ENCODE measurements at regions not wholly inside any gene's neighbourhood (a gene's known extent, or its start where the extent isn't known, plus 50 kb on each side); places are given as distances from the start of the nearest gene placed in this dataset.
"Not testable (repeated sequence)": the region's sequence is repeated elsewhere in the genome, so short reads cannot be mapped to it uniquely, and the experiment has no call there.

GRCh38 chr1:117301901-117302300 is 65.3 kb upstream of the MAN1A2 start:
- Histone ChIP-seq H3K14ac (ENCODE audit: low read length) (no peak overlapping the region), H3K9me3 (ENCODE audit: insufficient read depth, low read depth, low read length) (no peaks in the 10 kb centered on the region), H2BK12ac (ENCODE audit: low read length) (no peak overlapping the region), H3K79me2 (ENCODE audit: control insufficient read depth, insufficient read depth, low read length, poor library complexity) (no peaks in the 10 kb centered on the region), H3K27me3 (ENCODE audit: insufficient read depth, low read length) (no peaks in the 10 kb centered on the region), H3K23ac (ENCODE audit: low read length) (no peak overlapping the region), H3K79me1 (ENCODE audit: low read length) (no peaks in the 10 kb centered on the region), H3K27ac (ENCODE audit: low read depth, low read length) (no peak overlapping the region), H2BK5ac (ENCODE audit: low read depth, low read length, poor library complexity) (no peak overlapping the region), H2AFZ (ENCODE audit: insufficient read depth, low read length, poor library complexity) (no peak overlapping the region), H4K91ac (ENCODE audit: low read depth, low read length) (no peak overlapping the region), H4K8ac (ENCODE audit: low read depth, low read length) (no peak overlapping the region), H3K9ac (ENCODE audit: low read length) (no peak overlapping the region), H3K4me2 (ENCODE audit: low read length) (no peak overlapping the region), H3K4me1 (ENCODE audit: control insufficient read depth in 1 of 2, insufficient read depth in 2 of 2, low read length in 2 of 2) (peaks cover 0 to 2% of the 10 kb centered on the region in 2 experiments), H4K12ac (ENCODE audit: low read depth, low read length) (no peak overlapping the region), H3K4ac (ENCODE audit: low read depth, low read length) (no peak overlapping the region), H3K18ac (ENCODE audit: low read length) (no peak overlapping the region), H2AK5ac (ENCODE audit: low read length) (no peak overlapping the region), H2BK120ac (ENCODE audit: insufficient read depth, low read length, poor library complexity) (no peak overlapping the region), H3K36me3 (ENCODE audit: control insufficient read depth in 1 of 2, insufficient read depth in 2 of 2, low read length in 2 of 2) (no peaks in the 10 kb centered on the region), H3K4me3 (ENCODE audit: low read depth, low read length) (no peak overlapping the region)
- WGBS (ENCODE audit: extremely low coverage, insufficient coverage, insufficient read length) = no CpG with 5 or more reads among the region's 1 CpG
- no peak for DNase-seq

GRCh38 chr1:117300183-117300582 is 67.1 kb upstream of the MAN1A2 start:
- not testable (repeated sequence) for H2AK5ac ChIP-seq (ENCODE audit: low read length); H3K27ac ChIP-seq (ENCODE audit: low read depth, low read length); H3K23ac ChIP-seq (ENCODE audit: low read length); H3K4me2 ChIP-seq (ENCODE audit: low read length); H4K8ac ChIP-seq (ENCODE audit: low read depth, low read length); DNase-seq; H2AFZ ChIP-seq (ENCODE audit: insufficient read depth, low read length, poor library complexity); H2BK120ac ChIP-seq (ENCODE audit: insufficient read depth, low read length, poor library complexity); H3K4me3 ChIP-seq (ENCODE audit: low read depth, low read length); H4K91ac ChIP-seq (ENCODE audit: low read depth, low read length); H3K4me1 ChIP-seq (ENCODE audit: control insufficient read depth in 1 of 2, insufficient read depth in 2 of 2, low read length in 2 of 2); H2BK5ac ChIP-seq (ENCODE audit: low read depth, low read length, poor library complexity); H3K9ac ChIP-seq (ENCODE audit: low read length); H3K9me3 ChIP-seq (ENCODE audit: insufficient read depth, low read depth, low read length); H3K79me2 ChIP-seq (ENCODE audit: control insufficient read depth, insufficient read depth, low read length, poor library complexity); H3K36me3 ChIP-seq (ENCODE audit: control insufficient read depth in 1 of 2, insufficient read depth in 2 of 2, low read length in 2 of 2); H3K4ac ChIP-seq (ENCODE audit: low read depth, low read length); H3K79me1 ChIP-seq (ENCODE audit: low read length); H4K12ac ChIP-seq (ENCODE audit: low read depth, low read length); H2BK12ac ChIP-seq (ENCODE audit: low read length); H3K14ac ChIP-seq (ENCODE audit: low read length); H3K18ac ChIP-seq (ENCODE audit: low read length); H3K27me3 ChIP-seq (ENCODE audit: insufficient read depth, low read length)
- WGBS (ENCODE audit: extremely low coverage, insufficient coverage, insufficient read length) = no CpG with 5 or more reads among the region's 6 CpGs

GRCh38 chr1:117295001-117295400 is 72.2 kb upstream of the MAN1A2 start:
- Histone ChIP-seq H2BK12ac (ENCODE audit: low read length) (no peak overlapping the region), H3K79me2 (ENCODE audit: control insufficient read depth, insufficient read depth, low read length, poor library complexity) (no peaks in the 10 kb centered on the region), H3K18ac (ENCODE audit: low read length) (no peak overlapping the region)

GRCh38 chr1:117290890-117291289 is 76.4 kb upstream of the MAN1A2 start:
- H3K9ac ChIP-seq (ENCODE audit: low read length) = no peak overlapping the region
- H2AK5ac ChIP-seq (ENCODE audit: low read length) = no peak overlapping the region
- no peak overlapping the region for H4K91ac ChIP-seq (ENCODE audit: low read depth, low read length)
- H3K4ac ChIP-seq (ENCODE audit: low read depth, low read length) = no peak overlapping the region
- H3K4me2 ChIP-seq (ENCODE audit: low read length) = no peak overlapping the region
- H3K79me1 ChIP-seq (ENCODE audit: low read length) = no peaks in the 10 kb centered on the region
- no peaks in the 10 kb centered on the region for H3K9me3 ChIP-seq (ENCODE audit: insufficient read depth, low read depth, low read length)
- H3K4me1 ChIP-seq (ENCODE audit: control insufficient read depth in 1 of 2, insufficient read depth in 2 of 2, low read length in 2 of 2) = peaks cover 0 to 3% of the 10 kb centered on the region in 2 experiments
- DNase-seq = no peak
- H2AFZ ChIP-seq (ENCODE audit: insufficient read depth, low read length, poor library complexity) = no peak overlapping the region
- no peak overlapping the region for H3K18ac ChIP-seq (ENCODE audit: low read length)
- H3K14ac ChIP-seq (ENCODE audit: low read length) = no peak overlapping the region
- H2BK12ac ChIP-seq (ENCODE audit: low read length) = no peak overlapping the region
- H3K27ac ChIP-seq (ENCODE audit: low read depth, low read length) = no peak overlapping the region
- no peaks in the 10 kb centered on the region for H3K27me3 ChIP-seq (ENCODE audit: insufficient read depth, low read length)
- H3K4me3 ChIP-seq (ENCODE audit: low read depth, low read length) = no peak overlapping the region
- H3K36me3 ChIP-seq (ENCODE audit: control insufficient read depth in 1 of 2, insufficient read depth in 2 of 2, low read length in 2 of 2) = no peaks in the 10 kb centered on the region
- H4K8ac ChIP-seq (ENCODE audit: low read depth, low read length) = no peak overlapping the region
- no peak overlapping the region for H2BK120ac ChIP-seq (ENCODE audit: insufficient read depth, low read length, poor library complexity)
- H4K12ac ChIP-seq (ENCODE audit: low read depth, low read length) = no peak overlapping the region
- no peak overlapping the region for H3K23ac ChIP-seq (ENCODE audit: low read length)
- no peaks in the 10 kb centered on the region for H3K79me2 ChIP-seq (ENCODE audit: control insufficient read depth, insufficient read depth, low read length, poor library complexity)
- H2BK5ac ChIP-seq (ENCODE audit: low read depth, low read length, poor library complexity) = no peak overlapping the region

More at GRCh38 chr1:117295001-117295400, 72.2 kb upstream of the MAN1A2 start:
- Histone ChIP-seq H3K9me3 (ENCODE audit: insufficient read depth, low read depth, low read length) (no peaks in the 10 kb centered on the region), H2BK120ac (ENCODE audit: insufficient read depth, low read length, poor library complexity) (no peak overlapping the region), H4K8ac (ENCODE audit: low read depth, low read length) (no peak overlapping the region), H3K27me3 (ENCODE audit: insufficient read depth, low read length) (no peaks in the 10 kb centered on the region), H3K79me1 (ENCODE audit: low read length) (no peaks in the 10 kb centered on the region), H4K91ac (ENCODE audit: low read depth, low read length) (no peak overlapping the region), H3K14ac (ENCODE audit: low read length) (no peak overlapping the region), H3K27ac (ENCODE audit: low read depth, low read length) (no peak overlapping the region), H2BK5ac (ENCODE audit: low read depth, low read length, poor library complexity) (no peak overlapping the region), H2AK5ac (ENCODE audit: low read length) (no peak overlapping the region), H3K9ac (ENCODE audit: low read length) (no peak overlapping the region), H3K4ac (ENCODE audit: low read depth, low read length) (no peak overlapping the region), H3K4me1 (ENCODE audit: control insufficient read depth in 1 of 2, insufficient read depth in 2 of 2, low read length in 2 of 2) (peaks cover 0 to 3% of the 10 kb centered on the region in 2 experiments), H4K12ac (ENCODE audit: low read depth, low read length) (no peak overlapping the region), H3K4me2 (ENCODE audit: low read length) (no peak overlapping the region), H3K36me3 (ENCODE audit: control insufficient read depth in 1 of 2, insufficient read depth in 2 of 2, low read length in 2 of 2) (no peaks in the 10 kb centered on the region), H3K4me3 (ENCODE audit: low read depth, low read length) (no peak overlapping the region), H2AFZ (ENCODE audit: insufficient read depth, low read length, poor library complexity) (no peak overlapping the region), H3K23ac (ENCODE audit: low read length) (no peak overlapping the region)
- WGBS (ENCODE audit: extremely low coverage, insufficient coverage, insufficient read length) = no CpG with 5 or more reads among the region's 2 CpGs
- DNase-seq = no peak

Data from trophoblast cell (in vitro differentiated cells and primary cell).